ENCODE measurements at regions not wholly inside any gene's neighbourhood (a gene's known extent, or its start where the extent isn't known, plus 50 kb on each side); places are given as distances from the start of the nearest gene placed in this dataset.
A peak's percentile ranks its signal among the peaks of the same experiment; 100 is the strongest.

- Mint-ChIP-seq H3K36me3 (ENCODE audit: insufficient read depth) (no peaks in the 10 kb centered on the region), H3K27me3 (peaks cover 17% of the 10 kb centered on the region), H3K4me1 (ENCODE audit: low read depth) (peaks cover 2% of the 10 kb centered on the region), H3K27ac (peak overlapping the region; percentile 31), H3K9me3 (ENCODE audit: low read depth) (no peaks in the 10 kb centered on the region), H3K4me3 (ENCODE audit: low read depth) (no peak overlapping the region)
- TF ChIP-seq, protein P1, sequence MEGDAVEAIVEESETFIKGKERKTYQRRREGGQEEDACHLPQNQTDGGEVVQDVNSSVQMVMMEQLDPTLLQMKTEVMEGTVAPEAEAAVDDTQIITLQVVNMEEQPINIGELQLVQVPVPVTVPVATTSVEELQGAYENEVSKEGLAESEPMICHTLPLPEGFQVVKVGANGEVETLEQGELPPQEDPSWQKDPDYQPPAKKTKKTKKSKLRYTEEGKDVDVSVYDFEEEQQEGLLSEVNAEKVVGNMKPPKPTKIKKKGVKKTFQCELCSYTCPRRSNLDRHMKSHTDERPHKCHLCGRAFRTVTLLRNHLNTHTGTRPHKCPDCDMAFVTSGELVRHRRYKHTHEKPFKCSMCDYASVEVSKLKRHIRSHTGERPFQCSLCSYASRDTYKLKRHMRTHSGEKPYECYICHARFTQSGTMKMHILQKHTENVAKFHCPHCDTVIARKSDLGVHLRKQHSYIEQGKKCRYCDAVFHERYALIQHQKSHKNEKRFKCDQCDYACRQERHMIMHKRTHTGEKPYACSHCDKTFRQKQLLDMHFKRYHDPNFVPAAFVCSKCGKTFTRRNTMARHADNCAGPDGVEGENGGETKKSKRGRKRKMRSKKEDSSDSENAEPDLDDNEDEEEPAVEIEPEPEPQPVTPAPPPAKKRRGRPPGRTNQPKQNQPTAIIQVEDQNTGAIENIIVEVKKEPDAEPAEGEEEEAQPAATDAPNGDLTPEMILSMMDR (IDR thresholded peaks at IDR 0.05; ENCODE audit: unreplicated experiment) = no peak
- DNase-seq (ENCODE audit: low spot score, unreplicated experiment) = no peak
These were observed 54.1 kb upstream of the DIO3 start for GRCh38 chr14:101506926-101507835.

GRCh38 chr14:101507836-101508150, 53.5 kb upstream of the DIO3 start:
- TF ChIP-seq, protein P1 (IDR thresholded peaks at IDR 0.05; ENCODE audit: unreplicated experiment) = no peak
- Mint-ChIP-seq H3K9me3 (ENCODE audit: low read depth) (no peaks in the 10 kb centered on the region), H3K27ac (no peak overlapping the region), H3K27me3 (peaks cover 16% of the 10 kb centered on the region), H3K4me3 (ENCODE audit: low read depth) (no peak overlapping the region), H3K36me3 (ENCODE audit: insufficient read depth) (no peaks in the 10 kb centered on the region), H3K4me1 (ENCODE audit: low read depth) (peaks cover 2% of the 10 kb centered on the region)
- DNase-seq (ENCODE audit: low spot score, unreplicated experiment) = no peak

DNA sequence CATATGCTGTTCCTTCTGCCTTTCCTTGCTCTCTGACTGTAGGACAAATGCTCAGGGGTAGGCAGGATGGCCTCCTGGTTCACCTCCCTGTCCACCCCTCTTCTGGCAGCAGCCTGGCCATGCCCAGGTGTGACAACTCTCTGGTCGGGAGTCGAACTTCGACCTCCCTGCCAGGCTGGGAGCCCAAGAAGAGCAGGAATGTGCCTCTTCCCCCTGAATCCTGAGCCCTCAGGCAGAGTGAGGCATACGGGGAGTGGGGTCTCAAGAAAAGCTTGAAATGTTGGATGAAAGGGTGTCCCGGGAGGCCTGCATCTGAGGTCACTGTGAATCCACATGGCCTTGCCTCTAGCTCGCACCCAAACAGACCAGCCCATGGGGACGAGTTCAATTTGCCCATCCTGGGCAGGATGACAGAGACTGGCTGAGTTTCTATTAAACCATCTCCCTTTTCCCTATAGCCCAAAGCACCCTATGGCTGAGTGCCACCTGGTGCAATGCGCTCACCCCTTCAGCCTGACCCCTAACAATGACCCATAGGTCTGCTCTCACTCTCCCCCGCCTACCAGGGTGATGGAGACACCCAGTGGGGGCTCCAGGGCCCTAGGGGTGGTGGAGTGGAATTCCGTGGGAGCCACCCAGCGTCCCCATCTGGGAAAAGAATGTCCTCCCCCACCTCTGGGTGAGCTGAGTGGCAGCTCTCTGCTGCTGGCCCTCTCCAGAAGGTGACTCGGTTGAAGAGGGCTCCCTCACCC, 52.9 kb upstream of the DIO3 start:
- H3K27me3 Mint-ChIP-seq = peaks cover 14% of the 10 kb centered on the region
- no peaks in the 10 kb centered on the region for H3K36me3 Mint-ChIP-seq (ENCODE audit: insufficient read depth)
- no peak overlapping the region for H3K4me3 Mint-ChIP-seq (ENCODE audit: low read depth)
- peaks cover 2% of the 10 kb centered on the region for H3K4me1 Mint-ChIP-seq (ENCODE audit: low read depth)
- no peaks in the 10 kb centered on the region for H3K9me3 Mint-ChIP-seq (ENCODE audit: low read depth)
- DNase-seq (ENCODE audit: low spot score, unreplicated experiment) = no peak
- H3K27ac Mint-ChIP-seq = no peak overlapping the region
- TF ChIP-seq, protein P1 (IDR thresholded peaks at IDR 0.05; ENCODE audit: unreplicated experiment) = no peak

DNA sequence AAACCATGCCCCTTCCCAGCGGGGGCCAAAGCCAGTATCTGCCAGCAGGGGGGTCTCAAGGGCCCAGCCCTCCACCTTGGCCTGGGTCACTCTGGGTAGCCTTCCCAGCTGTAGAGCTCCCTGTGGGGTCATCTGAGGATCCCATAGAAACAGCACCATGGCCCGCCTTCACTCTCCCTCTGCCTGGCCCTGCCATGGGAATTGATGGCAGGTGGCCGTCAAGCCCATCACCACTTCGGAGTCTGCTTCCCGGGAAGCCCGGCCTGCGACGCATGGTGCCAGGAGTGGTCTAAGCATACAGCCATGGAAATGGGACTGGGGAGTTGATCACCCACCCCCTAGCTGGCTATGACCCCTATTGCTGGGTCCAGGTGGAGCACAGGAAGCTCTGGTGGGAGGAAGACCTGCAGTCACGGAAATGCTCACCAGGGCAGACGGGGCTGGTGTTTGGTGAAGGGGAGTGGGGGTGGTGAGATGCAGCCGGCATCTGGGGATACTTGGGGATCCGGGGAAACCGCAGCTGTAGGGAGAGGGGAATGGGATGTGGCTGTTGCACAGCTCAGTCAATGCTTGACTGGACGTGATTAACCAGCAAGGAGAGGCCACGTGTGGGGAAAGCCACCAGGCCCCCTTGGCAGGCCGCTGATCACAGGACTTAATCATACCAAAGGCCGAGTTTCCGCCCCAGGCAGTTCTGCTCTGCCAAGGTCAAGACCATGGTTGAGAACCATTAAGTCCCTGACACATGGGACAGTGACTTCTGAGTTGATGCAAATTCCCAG, 52.2 kb upstream of the DIO3 start:
- DNase-seq (ENCODE audit: low spot score, unreplicated experiment) = no peak
- TF ChIP-seq, protein P1 (IDR thresholded peaks at IDR 0.05; ENCODE audit: unreplicated experiment) = no peak
- Mint-ChIP-seq H3K4me3 (ENCODE audit: low read depth) (no peak overlapping the region), H3K36me3 (ENCODE audit: insufficient read depth) (no peaks in the 10 kb centered on the region), H3K4me1 (ENCODE audit: low read depth) (peaks cover 2% of the 10 kb centered on the region), H3K27ac (no peak overlapping the region), H3K27me3 (peaks cover 14% of the 10 kb centered on the region), H3K9me3 (ENCODE audit: low read depth) (no peaks in the 10 kb centered on the region)

Data from progenitor cell of endocrine pancreas (in vitro differentiated cells).